Activated CD8-positive, alpha-beta memory T cell treated with anti-CD3 and anti-CD28 coated beads for 36 hours (primary cell): ENCODE measurements at regions not wholly inside any gene's neighbourhood (a gene's known extent, or its start where the extent isn't known, plus 50 kb on each side); places are given as distances from the start of the nearest gene placed in this dataset.

Experiments used
- CTCF ChIA-PET: fragments of 350-600 bp; sonication (Branson Sonifier 250); formaldehyde crosslinking; loops from one replicate; lab custom pipeline; 2021; ENCODE audit warnings: antibody characterized with exemption; lab: Charles Lee
- POLR2A ChIA-PET: fragments of 350-600 bp; sonication (Branson Sonifier 250); formaldehyde crosslinking; loops from one replicate; lab custom pipeline; 2021; ENCODE audit warnings: antibody characterized with exemption; lab: Charles Lee

DNA sequence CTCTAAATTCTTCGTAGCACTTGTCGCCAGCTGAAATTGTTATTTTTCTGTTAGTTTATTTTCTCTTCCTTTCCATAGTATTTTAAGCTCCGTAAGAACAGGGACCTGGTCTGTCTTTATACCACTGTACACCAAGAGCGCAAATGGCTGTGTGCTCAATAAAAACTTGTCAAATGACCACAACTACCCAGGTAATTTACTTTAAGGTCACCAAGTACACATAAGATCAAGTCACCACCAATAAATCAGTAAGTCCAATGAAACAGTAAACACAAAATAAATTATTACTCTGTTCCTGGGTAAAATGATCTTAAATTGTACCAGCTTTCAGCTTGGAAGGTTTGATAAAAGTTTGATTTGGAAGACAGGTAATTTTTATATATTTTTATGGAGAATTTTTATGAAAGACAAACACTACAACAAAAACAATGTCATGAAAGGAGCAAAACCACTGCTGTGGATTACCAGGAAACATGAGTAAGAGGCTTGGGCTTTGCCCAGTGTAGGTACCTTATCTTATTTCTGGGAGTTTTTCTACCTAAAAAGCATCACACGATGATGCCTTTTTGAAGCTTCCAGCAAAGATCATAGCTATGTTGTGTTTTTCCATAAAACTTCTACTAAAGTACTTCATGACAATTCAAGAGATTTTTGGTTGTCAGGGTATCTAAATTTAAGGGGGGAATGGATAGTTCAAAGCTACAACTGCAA, 406.8 kb downstream of the SHQ1 start:
- POLR2A ChIA-PET = interaction anchor here (0.6 kb wide), 1 partner anchor 1376 kb away, joined by 5 read pairs; no protein-coding TSS in a partner anchor
- CTCF ChIA-PET = interaction anchor here (1.1 to 1.4 kb wide), 3 partner anchors 16 to 711 kb away, joined by 3 read pairs; no protein-coding TSS in a partner anchor

DNA sequence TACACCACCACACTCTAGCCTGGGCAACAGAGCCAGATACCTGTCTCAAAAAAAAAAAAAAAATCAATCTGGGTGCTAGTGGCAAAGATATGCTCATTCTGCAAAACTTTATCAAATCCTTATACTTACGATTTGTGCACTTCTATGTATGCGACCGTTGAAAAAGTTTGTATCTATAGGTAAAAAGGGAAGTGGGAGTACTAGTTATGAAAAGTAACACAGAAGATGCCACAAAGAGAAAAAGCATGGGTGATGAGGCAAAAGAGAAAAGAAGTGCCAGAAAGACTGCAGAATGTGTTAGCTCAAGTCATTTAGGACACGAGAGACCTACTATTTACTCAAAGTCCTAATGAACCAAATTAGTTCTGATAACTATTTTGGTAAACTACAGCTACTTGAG, 407.8 kb downstream of the SHQ1 start:
- CTCF ChIA-PET = interaction anchor here (1.1 kb wide), 1 partner anchor 15 kb away, joined by 3 read pairs; no protein-coding TSS in a partner anchor

DNA sequence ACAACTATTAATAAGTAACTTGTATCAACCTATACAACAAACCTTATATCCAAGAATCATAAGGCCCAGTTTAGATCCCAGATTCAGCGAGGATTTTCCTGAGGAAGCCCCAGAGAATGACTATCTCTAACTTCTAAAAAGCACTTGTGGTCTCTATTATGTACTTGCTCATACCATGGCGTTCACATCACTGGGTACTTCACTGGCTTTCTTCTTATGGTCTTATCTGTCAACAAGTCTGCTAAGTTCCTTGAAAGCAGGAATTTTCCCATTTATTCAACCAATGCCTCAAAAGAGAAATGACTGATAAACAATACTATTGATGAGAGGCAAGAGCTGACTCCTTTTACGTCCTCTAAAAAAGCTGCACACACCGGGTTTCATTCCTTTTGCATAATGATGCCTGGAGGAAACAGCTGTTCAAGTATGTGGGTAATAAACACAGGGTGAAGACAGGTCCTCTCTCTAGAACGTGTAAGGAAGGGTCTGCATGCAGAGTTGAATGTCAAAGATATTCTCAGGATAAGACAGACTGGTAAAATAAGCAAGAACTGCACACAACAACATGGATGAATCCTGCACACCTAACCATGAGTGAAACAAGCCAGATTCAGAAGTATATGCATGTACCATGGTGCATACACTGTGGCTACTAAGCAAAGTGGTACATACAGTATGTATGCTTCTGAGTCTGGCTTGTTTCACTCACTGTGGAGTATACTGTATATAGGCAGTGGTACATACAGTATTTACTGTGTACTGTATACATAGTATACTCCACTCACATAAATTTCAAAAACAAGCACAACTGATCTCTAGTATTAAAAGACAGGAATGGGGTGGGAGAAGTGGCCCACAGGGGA, 408.7 kb downstream of the SHQ1 start:
- POLR2A ChIA-PET = no interaction called here
- CTCF ChIA-PET = no interaction called here

More for the DNA sequence above, 407.8 kb downstream of the SHQ1 start:
- POLR2A ChIA-PET = interaction anchor here (0.7 kb wide), 1 partner anchor 66 kb away, joined by 3 read pairs; no protein-coding TSS in a partner anchor

DNA sequence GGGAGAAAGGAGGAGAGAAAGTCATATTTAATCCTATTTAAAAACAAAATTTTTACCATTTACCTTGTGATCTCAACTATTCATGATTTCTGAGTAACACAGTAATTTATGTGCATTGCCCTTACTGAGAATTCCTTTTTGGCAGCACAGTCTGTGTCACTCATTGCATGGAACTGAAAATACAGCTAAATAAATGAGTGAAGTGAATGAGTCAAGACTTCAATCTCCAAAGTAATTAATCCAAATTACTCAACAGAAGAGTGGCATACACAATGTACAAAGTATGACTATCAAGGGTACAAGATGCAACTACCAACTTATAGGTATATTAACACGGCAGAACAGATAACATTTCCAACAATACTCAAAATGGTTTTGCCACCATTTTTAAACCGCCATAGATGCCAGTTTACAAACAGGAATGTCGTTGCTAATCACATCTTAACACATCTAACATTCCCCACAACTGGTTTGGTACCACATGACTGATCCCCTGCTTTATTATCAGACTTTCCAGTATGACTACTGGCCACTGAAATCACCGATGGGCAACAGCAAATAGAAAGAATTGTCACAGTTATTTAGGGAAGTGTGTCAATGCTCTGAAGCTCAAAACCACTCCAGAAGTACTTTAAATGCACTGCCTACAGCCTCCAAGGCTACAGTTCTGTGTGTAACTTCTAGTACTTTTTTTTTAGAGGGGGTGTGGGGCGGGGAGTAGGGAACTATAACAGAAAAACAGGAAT, 410.4 kb downstream of the SHQ1 start:
- POLR2A ChIA-PET = interaction anchor here (0.7 kb wide), 1 partner anchor 45 kb away, joined by 3 read pairs; no protein-coding TSS in a partner anchor
- CTCF ChIA-PET = no interaction called here

DNA sequence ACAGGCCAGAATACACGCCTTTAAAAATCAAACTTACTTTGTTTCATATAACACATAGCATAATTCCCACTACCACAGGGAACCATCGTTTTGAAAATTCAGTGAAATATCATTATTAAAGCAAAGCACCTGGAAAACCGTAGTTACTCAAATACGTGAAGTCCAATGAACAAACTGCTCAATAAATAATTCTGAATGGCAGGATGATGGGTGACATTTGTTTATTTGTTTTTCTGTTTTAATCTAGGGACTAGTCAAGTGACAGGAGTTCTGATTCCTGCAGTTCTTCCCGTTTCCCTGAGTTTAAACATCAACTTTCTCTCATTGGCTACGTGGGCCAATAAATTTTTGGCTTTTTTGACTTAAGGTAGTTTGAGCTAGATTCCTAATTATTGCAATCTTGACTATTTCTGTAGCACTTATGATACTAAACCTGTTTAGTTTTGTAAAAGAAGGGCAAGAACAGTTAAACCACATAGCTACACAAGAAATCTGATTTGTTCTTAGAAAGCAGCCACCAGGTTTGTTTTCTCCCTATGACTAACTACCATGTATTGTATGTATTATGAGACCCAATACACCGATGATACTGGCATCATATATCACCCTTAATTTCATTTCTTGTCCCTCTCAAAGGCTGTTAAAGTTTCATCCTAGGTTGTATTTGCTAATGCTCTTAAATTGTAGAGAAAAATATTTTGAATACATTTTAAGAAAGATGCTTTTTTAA, 411.2 kb downstream of the SHQ1 start:
- ChIA-PET POLR2A (no interaction called here), CTCF (interaction anchor here (0.6 kb wide), 1 partner anchor 14 kb away, joined by 3 read pairs; no protein-coding TSS in a partner anchor)

DNA sequence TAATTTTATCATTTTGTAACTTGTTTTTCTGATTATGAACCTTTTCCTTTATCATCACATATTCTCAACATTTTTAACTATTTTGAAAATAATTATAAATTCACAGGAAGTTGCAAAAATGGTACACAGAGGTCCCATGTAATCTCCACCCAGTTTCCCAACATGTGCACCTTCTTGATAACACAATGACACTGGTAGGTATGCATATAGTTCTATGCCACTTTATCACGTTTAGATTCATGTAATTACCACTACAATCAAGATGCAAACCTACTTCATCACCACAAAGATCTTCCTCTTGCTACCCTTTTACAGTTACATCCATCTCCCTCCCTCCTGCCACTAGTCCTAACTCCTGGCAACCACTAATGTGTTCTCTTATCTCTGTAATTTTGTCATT, 413.9 kb downstream of the SHQ1 start:
- ChIA-PET CTCF (no interaction called here), POLR2A (interaction anchor here (0.7 kb wide), 1 partner anchor 9 kb away, joined by 4 read pairs; no protein-coding TSS in a partner anchor)

DNA sequence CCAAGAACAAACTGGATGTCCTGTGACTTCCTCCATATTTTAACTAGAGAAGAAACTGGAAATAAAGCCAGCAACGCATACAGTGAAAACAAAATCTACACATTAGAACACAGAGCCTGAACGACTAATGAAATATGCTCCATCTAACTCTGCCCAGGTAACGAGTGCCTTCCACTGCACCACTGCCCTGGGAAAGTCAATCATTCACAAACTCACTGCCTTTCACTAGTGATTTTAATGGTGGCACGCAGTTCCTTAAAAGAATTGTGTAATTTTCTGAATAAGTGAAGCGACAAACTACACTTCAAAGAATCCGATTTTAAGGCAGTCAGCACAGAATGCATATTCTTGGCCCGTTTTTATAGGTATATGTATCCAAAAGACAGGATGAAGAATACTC, 416.0 kb downstream of the SHQ1 start:
- ChIA-PET CTCF (no interaction called here), POLR2A (no interaction called here)

DNA sequence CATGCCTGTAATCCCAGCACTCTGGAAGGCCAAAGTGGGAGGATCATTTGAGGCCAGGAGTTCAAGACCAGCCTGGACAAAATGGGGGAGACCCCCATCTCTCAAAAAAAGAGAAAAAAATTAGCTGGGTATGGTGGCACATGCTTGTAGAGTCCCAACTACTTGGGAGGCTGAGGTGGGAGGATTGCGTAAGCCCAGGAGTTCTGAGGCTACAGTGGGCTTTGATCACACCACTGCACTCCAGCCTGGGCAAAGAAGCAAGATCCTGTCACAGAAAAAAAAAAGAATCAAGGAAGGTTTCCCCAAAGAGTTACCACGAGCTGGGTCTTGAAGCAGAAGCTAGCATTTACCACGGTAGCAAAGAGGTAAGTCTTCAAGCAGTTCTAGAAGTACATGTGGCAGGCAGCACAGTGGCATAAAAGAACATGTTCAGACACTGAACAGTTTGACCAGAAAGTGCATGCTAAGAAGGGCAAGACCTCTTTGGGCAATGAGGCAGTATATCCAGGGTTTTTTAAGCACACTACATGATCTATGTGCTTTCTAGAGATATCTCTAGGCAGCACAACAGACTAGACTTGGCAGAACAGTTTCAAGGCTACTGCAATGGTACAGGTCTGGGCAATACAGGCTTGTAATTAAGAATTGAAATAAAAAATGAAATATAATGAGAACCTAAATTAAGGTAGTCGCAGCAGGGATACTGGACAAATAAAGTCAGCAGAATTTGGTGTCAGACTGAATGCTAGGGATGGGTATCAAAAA, 418.5 kb downstream of the SHQ1 start:
- ChIA-PET CTCF (interaction anchor here (2.1 kb wide), 1 partner anchor 10 kb away, joined by 5 read pairs; no protein-coding TSS in a partner anchor), POLR2A (no interaction called here)

DNA sequence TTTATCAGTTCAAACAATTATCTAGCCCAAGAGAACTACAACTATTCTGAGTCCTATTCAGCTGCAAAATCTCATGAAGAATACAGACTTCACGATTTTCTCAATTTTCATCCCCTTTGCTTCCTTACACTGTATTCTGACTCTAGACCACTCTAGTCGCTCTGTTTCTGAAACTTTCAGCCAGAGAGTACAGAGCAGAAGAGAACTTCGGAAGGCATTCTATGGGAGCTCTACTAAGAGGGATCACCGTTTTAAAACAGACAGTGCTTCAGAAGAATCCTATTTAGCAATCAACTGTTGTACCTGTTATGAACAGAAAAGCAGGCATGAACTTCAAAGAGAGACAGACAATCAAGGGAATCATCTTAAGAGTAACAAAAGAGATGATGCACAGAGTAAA, 419.4 kb downstream of the SHQ1 start:
- ChIA-PET POLR2A (interaction anchor here (0.6 kb wide), 1 partner anchor 19 kb away, joined by 3 read pairs; no protein-coding TSS in a partner anchor), CTCF (no interaction called here)

DNA sequence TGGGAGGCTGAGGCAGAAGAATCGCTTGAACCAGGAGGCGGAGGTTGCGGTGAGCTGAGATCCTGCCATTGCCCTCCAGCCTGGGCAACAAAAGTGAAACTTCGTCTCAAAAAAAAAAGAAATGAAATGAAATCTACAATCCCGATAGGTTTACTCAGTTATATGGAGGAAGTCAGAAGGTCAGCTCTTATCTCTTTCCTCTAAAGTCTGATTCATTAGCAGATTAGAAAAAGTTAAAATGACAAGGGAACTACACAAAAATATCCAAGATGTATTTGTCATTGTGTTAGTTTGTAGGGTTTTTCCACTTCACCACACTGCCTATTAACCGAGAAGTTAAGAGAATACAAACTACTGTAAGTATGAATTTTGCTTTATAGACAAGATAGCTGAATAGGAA, 420.6 kb downstream of the SHQ1 start:
- ChIA-PET CTCF (interaction anchor here (1.2 kb wide), 1 partner anchor 229 kb away, joined by 4 read pairs; no protein-coding TSS in a partner anchor), POLR2A (no interaction called here)

DNA sequence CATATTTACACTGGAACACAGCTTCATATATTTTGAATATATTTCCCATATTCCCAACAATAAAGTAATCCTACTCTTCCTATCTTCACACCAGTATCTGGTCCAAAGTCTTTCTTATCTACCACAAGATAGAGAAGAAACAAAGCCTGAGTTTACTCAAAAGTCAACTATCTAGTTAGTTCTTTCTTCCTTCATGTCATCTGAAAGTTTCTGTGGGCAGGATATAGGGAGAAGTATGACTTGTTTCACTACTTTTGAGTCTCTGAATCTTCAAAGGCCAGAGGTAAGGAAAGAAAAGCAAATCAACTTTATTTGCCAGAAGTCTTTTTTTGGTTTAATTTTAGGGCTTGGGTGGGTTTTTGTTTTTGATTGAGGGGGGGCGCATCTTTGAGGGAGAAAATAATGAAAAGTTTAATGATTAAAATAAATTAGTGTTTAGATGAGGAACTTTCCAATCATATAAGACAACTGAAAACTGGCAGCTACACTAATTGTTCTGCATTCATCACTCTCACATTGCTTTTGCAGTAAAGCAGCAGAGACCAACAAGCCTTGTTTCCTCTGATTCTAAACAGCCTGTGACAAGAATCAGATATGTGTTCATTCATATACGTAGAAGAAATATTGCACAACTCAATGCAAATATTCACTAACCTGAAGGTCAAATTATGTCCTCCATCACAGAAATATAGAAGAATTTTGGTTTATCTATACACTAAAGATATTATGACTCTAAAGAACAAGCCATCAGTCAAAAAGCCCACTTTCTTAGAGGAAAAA, 421.4 kb downstream of the SHQ1 start:
- ChIA-PET POLR2A (no interaction called here), CTCF (interaction anchor here (1.2 kb wide), 1 partner anchor 230 kb away, joined by 4 read pairs; no protein-coding TSS in a partner anchor)

DNA sequence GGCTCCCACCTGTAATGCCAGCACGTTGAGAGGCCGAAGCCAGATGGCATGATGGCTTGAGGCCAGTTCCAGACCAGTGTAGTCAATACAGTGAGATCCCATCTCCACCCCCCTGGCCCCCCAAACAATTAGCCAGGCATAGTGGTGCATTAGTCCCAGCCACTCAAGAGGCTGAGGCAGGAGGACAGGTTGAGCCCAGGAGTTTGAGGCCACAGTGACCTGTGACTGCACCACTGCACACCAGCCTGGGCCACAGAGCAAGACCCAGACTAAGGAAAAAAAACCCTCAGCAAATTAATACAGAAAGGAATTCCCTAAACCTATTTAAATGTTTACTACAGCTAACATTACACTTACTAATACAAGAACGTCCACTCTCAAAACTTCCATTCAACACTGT, 424.6 kb downstream of the SHQ1 start:
- ChIA-PET CTCF (no interaction called here), POLR2A (no interaction called here)

DNA sequence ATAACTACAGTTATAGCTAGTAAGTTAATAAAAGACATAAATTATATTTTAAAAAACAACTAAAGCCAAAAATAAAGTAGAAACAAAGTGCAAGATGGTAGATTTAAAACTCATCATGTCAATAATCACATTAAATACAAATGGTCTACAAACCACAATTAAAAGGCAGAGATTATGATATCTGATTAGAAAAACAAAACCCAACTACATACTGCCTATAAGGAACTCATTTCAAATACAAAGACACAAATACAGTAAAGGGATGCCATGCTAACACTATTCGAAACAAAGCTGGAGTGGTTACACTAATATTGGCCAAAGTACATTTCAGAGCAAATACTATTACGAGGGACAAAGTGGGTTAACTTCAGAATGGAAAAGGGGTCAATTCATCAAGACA, 426.5 kb downstream of the SHQ1 start:
- ChIA-PET POLR2A (interaction anchor here (0.5 kb wide), 1 partner anchor 183 kb away, joined by 8 read pairs; no protein-coding TSS in a partner anchor), CTCF (interaction anchor here (1.0 kb wide), 1 partner anchor 15 kb away, joined by 3 read pairs; no protein-coding TSS in a partner anchor)

DNA sequence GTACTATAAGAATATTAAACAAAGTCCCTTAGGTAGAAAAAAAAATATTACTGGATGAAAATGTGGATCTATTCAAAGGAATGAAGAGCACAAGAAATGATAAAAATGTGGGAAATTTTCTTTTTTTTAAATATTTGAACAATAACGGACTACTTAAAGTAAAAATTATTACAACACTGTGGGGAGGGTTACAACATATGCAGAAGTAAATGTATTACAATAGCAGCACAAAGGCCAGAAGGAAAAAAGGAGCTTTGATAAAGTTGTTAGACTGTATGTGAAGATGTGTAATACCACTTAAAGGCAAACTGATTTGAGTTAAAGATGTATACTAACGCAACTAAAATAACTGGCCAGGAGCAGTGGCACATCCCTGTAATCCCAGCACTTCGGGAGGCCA, 427.1 kb downstream of the SHQ1 start:
- ChIA-PET CTCF (interaction anchor here (0.7 kb wide), 1 partner anchor 19 kb away, joined by 3 read pairs; no protein-coding TSS in a partner anchor), POLR2A (no interaction called here)

DNA sequence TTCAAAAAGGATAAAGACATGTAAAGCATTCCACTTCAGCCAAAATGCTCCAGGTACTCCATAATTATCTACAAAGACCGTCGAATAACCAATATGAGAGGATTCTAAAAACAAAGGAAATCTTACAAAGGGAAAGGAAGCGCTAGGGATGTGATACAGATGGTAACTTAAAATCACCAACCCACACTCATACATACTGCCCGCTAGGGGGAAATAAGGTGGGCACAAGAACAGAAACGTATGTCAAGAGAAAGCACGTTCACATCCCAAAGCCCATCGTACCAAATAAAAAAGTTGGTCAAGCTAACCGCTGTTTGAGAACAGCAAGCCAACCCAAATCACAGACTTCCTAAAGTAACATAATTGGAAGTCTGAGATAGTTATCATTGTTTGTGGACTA, 429.4 kb downstream of the SHQ1 start:
- POLR2A ChIA-PET = no interaction called here
- CTCF ChIA-PET = no interaction called here

DNA sequence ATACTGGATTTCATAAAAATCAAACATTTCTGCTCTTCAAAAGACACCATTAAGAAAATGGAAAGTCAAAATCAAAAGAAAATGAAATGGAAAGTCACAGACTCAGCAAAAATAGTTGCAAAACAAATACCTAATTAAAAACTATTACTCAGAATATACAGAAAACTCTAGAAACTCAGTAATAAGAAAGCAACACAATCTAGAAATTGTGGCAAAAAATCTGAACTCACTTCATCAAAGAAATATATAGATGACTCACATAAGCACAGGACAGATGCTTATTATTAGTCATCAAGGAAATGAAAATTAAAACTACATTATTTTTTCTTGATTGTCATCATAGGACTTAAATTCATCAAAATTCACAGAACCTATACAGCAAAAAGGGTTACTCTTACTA, 430.0 kb downstream of the SHQ1 start:
- POLR2A ChIA-PET = no interaction called here

DNA sequence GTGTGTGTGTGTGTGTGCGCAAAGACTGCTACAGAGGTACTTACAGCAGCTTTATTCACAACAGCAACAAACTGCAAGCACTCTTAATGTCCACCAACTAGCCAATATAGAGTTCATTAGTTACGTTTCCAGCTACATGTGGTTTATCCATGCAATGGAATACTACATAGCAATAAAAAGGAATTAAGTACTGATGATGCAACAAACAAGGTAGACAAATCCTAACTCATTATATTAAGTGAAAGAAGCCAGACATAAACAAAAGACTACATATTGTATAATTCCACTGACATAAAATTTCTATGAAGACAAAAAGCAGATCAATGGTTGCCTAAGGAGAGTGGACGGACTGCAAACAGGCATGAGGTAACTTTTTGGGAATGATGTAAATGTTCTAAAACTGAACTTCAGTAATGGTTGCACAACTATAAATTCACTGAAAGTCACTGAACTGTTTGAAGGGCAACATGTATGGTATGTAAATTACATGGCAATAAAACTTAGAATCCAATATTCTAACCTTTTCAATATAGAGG, 433.7 kb downstream of the SHQ1 start:
- ChIA-PET POLR2A (no interaction called here), CTCF (no interaction called here)

More for the DNA sequence above, 430.0 kb downstream of the SHQ1 start:
- CTCF ChIA-PET = no interaction called here
